Skeletal muscle tissue (tissue), 3 donors: ENCODE measurements at regions not wholly inside any gene's neighbourhood (a gene's known extent, or its start where the extent isn't known, plus 50 kb on each side); places are given as distances from the start of the nearest gene placed in this dataset.

Experiments used
- H3K27ac ChIP-seq: one replicate; pipeline ENCODE4 v1.7.0; 2013; ENCODE audit warnings: mild to moderate bottlenecking, low read depth, low read length, inconsistent platforms
- H3K27me3 ChIP-seq, 3 donors: one replicate each; pipeline ENCODE4 v1.7.0; 2013; ENCODE audit warnings: low read length in 3 of 3; ENCODE audit not compliant: control insufficient read depth in 3 of 3, insufficient read depth in 3 of 3
- H3K36me3 ChIP-seq, 3 donors: one replicate each; pipeline ENCODE4 v1.7.0; 2013; ENCODE audit warnings: low read length in 3 of 3; ENCODE audit not compliant: control insufficient read depth in 3 of 3, insufficient read depth in 3 of 3
- H3K4me1 ChIP-seq, 3 donors: one replicate each; pipeline ENCODE4 v1.7.0; 2013; ENCODE audit warnings: low read length in 3 of 3, mild to moderate bottlenecking in 3 of 3; ENCODE audit not compliant: control insufficient read depth in 3 of 3, insufficient read depth in 3 of 3
- H3K4me3 ChIP-seq, 3 donors: one replicate each; pipeline ENCODE4 v1.7.0; 2013; ENCODE audit warnings: low read length in 3 of 3
- H3K9ac ChIP-seq, 3 donors: one replicate each; pipeline ENCODE4 v1.7.0; 2013; ENCODE audit warnings: low read length in 3 of 3, mild to moderate bottlenecking in 3 of 3, moderate library complexity in 2 of 3, low read depth in 1 of 3
- H3K9me3 ChIP-seq, 3 donors: one replicate each; pipeline ENCODE4 v1.7.0; 2013; ENCODE audit warnings: low read length in 3 of 3; ENCODE audit not compliant: control insufficient read depth in 3 of 3
- donor health status: Osteomylitis.

DNA sequence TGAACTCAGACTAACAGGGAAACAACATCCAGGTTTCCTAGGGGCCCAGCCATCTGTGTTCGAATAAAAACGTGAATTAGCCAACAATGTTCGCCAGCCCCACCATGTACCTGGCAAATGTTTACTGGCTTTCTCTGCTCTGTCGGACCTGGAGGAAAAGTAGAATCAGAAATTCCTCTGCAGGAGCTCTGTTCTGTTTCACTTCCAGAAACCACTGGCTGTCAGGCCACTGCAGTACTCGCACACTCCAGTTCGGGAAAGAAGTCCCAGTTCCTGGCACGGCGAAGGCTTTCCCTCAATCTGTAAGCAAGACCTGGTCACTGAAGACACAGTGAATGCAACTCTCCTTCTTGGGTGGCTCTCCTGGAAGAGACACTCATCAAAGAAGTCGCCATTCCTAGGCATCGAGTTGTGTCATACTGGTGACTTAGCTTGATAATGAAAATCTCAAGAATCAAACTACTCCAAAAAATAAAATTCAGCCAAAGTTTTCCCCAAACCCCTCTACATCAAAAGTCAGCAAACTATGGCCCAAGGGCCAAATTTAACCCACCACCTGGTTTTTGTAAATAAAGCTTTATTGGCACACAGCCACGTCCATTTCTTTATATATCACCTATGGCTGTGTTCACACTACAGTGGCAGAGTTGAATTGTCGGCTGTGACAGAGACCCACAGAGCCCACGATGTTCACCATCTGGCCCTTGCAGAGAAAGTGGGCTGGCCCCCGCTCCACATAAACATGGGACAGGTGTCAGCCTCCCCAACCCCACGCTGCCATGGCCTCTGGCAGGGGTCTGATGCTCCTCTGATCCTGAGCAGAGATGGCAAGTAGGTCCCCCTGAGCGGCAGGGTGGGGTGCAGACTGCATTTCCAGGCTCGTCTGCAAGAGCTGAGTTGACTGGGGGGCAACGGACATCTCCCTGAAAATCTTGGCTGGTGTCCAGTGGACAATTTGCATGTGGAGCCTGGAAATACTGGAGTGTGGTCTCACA is 189.2 kb upstream of the DIO3 start:
- H3K27me3 ChIP-seq = peaks cover 0 to 17% (median 0%) of the 10 kb centered on the region in 3 donors
- H3K4me3 ChIP-seq = no peak overlapping the region
- H3K4me1 ChIP-seq = no peaks in the 10 kb centered on the region
- no peak overlapping the region for H3K27ac ChIP-seq
- H3K9ac ChIP-seq = no peak overlapping the region
- no peaks in the 10 kb centered on the region for H3K9me3 ChIP-seq
- no peaks in the 10 kb centered on the region for H3K36me3 ChIP-seq

DNA sequence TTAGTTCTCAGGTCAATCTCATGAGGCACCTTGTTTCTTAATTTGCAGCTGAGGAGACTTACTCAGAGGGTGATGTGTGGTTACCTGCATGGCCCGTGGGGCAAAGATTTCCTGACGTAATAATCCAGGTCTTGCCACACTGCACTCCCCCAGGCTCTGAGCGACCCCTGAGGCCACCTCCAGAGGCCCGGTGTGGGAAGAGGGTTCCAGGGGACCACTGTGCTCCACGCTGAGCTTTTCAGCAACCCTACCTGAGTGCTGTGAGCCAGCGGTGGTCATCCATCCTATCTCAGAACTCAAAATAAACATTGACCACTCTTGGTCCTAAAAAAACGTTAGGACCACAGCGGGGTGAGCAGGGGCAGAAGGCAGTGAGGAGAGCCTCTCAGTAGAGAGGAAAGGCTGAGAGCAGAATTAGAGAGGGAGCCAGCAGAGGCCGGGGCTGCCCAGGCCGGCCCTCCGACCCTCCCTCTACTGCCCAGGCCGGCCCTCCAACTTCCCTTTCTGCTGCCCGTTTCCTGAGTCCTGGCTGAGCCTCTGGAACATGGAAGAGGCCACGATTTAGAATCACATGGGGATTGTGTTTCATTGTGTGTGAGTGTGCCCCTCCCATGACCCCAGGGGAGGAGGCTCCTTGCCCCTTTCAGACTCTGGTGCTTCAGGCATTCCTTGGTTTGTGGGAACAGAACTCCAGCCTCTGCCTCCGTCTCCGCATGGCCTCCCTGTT is 188.2 kb upstream of the DIO3 start:
- no peaks in the 10 kb centered on the region for H3K36me3 ChIP-seq
- peaks cover 0 to 14% (median 0%) of the 10 kb centered on the region in 3 donors for H3K27me3 ChIP-seq
- no peaks in the 10 kb centered on the region for H3K9me3 ChIP-seq
- no peaks in the 10 kb centered on the region for H3K4me1 ChIP-seq
- H3K4me3 ChIP-seq = no peak overlapping the region
- no peak overlapping the region for H3K9ac ChIP-seq
- no peak overlapping the region for H3K27ac ChIP-seq

DNA sequence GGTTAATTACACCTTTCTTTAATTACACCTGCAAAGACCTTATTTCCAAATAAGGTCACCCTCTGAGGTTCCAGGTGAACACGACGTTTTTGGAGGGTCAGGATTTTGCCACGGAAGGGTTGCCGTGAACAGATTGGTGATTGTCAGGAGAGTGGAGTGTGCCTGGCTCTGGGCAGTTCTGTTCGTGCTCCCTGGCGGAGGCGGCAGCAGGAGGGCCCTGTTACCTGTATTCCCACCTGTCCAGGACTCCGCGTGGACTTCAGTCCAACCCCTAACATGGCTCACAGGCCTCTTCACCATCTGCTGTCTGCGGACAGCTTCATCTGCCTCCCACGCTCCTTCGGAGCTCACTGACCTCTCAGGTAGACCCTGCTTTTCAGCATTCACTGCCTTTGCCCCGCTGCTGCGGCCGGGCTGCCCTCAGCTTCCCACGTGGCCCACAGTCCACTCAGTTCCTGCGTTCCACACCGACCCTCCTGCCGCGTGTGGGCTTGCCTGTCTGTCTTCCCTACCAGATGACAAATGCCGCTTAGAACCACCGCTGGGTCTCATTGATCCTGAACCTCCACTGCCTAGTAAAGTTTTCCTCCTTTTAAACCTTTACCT is 187.5 kb upstream of the DIO3 start:
- H3K27ac ChIP-seq = no peak overlapping the region
- no peaks in the 10 kb centered on the region for H3K4me1 ChIP-seq
- H3K9ac ChIP-seq = no peak overlapping the region
- peaks cover 0 to 10% (median 0%) of the 10 kb centered on the region in 3 donors for H3K27me3 ChIP-seq
- no peak overlapping the region for H3K4me3 ChIP-seq
- H3K36me3 ChIP-seq = no peaks in the 10 kb centered on the region
- no peaks in the 10 kb centered on the region for H3K9me3 ChIP-seq

DNA sequence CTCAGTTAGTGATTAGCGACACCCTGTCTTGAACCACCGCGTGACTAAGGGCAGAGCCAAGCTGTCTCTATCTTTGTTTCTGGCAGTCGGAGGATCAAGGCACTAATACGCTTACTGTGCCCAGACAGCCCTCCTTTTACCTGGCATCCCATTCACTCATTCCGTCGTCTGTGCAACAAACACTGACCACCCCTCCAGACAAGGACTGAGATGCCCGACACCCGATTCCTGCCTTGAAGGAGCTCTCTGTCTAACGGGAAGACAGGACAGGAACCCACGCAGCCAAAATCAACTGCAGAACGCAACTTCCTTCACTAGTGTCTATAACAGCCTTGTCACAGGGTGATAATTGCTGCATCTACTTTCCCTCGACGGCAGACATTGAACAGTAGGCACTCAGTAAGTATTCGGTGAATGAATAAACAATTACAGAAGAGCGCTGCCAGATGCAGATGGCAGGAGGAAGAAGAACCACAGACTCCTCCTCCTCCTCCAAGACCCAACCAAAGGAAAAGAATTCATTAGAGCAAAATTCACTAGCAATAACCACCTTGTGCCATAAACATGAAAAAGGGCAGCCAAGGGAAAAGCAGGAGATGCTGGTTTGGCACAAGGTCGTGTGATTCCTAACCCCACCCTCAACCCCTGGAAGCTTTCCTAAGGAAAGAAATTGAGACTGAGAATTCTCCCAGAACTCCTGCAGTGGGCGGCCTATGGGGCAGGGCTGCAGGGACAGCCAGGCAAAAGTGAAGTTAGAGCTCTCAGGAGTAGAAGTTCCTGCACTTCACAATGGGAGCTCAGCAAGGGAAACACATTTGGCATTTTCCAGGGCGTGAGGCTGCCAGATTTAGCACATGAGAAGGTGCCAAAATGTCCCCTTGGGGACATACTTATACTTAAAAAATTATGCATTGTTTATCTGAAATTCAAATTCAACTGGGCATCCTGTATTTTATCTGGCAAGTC is 186.6 kb upstream of the DIO3 start:
- Histone ChIP-seq H3K27ac (no peak overlapping the region), H3K9me3 (no peaks in the 10 kb centered on the region), H3K27me3 (peaks cover 0 to 10% (median 0%) of the 10 kb centered on the region in 3 donors), H3K36me3 (no peaks in the 10 kb centered on the region), H3K4me3 (no peak overlapping the region), H3K9ac (no peak overlapping the region), H3K4me1 (no peaks in the 10 kb centered on the region)

DNA sequence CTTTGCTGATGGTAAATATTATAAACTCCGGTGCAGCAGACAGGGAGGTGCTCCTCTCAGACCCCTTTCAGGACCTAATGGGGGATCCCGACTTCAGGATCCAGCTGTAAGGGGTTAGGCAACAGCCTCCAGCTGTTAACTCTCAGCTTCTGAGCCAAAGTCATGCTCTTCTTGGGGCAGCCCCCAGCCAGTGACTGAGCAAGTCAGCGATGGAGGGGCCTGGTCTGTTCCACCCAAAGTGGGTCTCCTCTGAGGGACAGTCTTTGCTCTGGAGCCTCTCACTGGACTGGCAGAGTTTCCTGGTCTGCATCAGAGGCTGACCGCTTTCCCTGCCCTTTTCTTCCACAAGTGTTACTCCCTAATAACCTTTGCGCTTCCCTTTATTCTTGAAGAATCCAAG is 184.2 kb upstream of the DIO3 start:
- H3K36me3 ChIP-seq = no peaks in the 10 kb centered on the region
- no peak overlapping the region for H3K4me3 ChIP-seq
- H3K27me3 ChIP-seq = peaks cover 0 to 10% (median 0%) of the 10 kb centered on the region in 3 donors
- no peak overlapping the region for H3K9ac ChIP-seq
- H3K27ac ChIP-seq = no peak overlapping the region
- no peaks in the 10 kb centered on the region for H3K4me1 ChIP-seq
- H3K9me3 ChIP-seq = peaks cover 0 to 2% (median 0%) of the 10 kb centered on the region in 3 donors

DNA sequence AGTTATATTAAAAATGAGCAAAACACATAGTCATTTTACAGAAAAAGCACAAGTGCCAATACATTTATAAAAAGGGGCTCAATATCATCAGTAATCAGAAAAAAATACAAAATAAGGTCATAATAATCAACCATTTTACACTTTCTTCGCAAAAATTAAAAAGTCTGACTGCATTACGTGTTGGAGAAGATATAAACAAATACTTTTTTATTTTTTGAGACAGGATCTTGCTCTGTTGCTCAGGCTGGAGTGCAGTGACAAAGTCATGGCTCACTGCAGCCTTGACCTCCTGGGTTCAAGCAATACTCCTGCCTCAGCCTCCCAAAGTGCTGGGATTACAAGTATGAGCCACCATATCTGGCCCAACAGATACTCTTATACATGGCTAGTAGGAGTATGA is 181.5 kb upstream of the DIO3 start:
- Histone ChIP-seq H3K9me3 (peaks cover 0 to 4% (median 3%) of the 10 kb centered on the region in 3 donors), H3K9ac (no peak overlapping the region)

DNA sequence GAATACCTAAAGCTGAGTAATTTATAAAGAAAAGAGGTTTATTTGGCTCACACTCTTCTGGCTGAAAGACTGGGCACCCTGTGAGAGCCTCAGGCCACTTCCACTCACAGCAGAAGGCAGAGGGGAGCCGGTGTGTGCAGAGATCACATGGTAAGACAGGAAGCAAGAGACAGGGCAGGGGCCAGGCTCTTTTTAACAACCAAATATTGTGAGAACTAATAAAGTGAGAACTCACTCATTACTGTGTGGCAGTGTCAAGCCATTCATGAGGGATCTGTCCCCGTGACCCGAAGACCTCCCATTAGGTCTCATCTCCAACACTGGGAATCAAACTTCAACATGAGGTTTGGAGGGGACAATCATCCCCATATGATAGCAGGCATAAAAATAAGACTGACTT is 180.8 kb upstream of the DIO3 start:
- Histone ChIP-seq H3K9ac (no peak overlapping the region), H3K27ac (no peak overlapping the region), H3K4me3 (no peak overlapping the region), H3K9me3 (peaks cover 0 to 5% (median 3%) of the 10 kb centered on the region in 3 donors), H3K36me3 (no peaks in the 10 kb centered on the region), H3K27me3 (peaks cover 0 to under 1% (median 0%) of the 10 kb centered on the region in 3 donors), H3K4me1 (no peaks in the 10 kb centered on the region)

More for the DNA sequence above, 181.5 kb upstream of the DIO3 start:
- no peak overlapping the region for H3K4me3 ChIP-seq
- H3K27me3 ChIP-seq = peaks cover 0 to 3% (median 0%) of the 10 kb centered on the region in 3 donors
- no peaks in the 10 kb centered on the region for H3K4me1 ChIP-seq
- no peaks in the 10 kb centered on the region for H3K36me3 ChIP-seq
- H3K27ac ChIP-seq = no peak overlapping the region

DNA sequence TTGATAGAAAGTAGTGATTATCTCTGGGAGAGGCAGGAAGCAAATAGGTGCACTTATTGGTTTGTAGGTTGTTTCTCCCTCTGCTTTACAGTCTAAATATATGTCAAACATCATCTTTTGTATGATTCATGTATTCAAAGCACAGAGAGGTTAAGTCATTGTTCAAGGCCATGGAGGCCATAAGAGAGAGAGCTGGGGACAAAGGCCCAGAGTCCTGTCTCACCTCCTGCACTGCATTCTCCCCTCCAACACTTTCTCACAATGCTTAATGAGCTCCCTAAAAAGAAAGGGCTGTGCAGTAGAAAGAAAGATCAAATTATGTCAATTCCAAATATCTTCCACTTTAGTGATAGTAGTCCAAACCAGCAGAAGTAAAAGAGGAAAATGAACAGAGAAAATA is 180.4 kb upstream of the DIO3 start:
- Histone ChIP-seq H3K27ac (no peak overlapping the region), H3K4me3 (no peak overlapping the region), H3K36me3 (no peaks in the 10 kb centered on the region), H3K27me3 (no peaks in the 10 kb centered on the region), H3K9me3 (peaks cover 0 to 5% (median 3%) of the 10 kb centered on the region in 3 donors), H3K9ac (no peak overlapping the region), H3K4me1 (no peaks in the 10 kb centered on the region)

DNA sequence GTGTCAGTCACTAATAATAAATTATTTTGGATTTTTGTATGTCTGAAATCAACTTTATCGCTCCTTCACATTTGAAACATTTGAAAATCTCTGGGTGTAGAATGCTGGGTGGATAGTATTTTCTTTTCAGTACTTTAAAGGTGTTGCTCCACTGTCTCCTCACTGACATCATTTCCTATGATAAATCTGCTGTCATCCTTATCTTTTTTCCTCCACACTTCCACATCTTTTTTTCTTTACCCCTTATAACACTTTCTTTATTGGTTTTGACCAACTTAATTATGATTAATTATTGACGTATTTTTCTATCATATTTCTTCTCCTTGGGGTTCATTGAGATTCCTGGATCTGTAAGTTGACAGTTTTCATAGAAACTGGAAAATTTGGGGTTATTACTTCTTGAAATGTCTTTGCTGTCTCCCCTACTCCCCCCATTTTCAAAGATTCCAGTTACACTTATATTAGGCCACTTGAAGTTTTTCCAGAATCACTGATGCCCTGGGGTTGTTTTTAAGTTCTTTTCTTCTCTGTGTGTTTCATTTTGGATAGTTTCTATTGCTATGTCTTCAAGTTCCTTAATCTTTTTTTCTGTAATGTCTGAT is 177.5 kb upstream of the DIO3 start:
- no peaks in the 10 kb centered on the region for H3K4me1 ChIP-seq
- H3K4me3 ChIP-seq = no peak overlapping the region
- no peaks in the 10 kb centered on the region for H3K27me3 ChIP-seq
- peaks cover 0 to 5% (median 3%) of the 10 kb centered on the region in 3 donors for H3K9me3 ChIP-seq
- H3K9ac ChIP-seq = no peak overlapping the region
- no peaks in the 10 kb centered on the region for H3K36me3 ChIP-seq
- no peak overlapping the region for H3K27ac ChIP-seq
